GM18505 (cell line): ENCODE measurements at regions not wholly inside any gene's neighbourhood (a gene's known extent, or its start where the extent isn't known, plus 50 kb on each side); places are given as distances from the start of the nearest gene placed in this dataset.

Source experiments
- ATAC-seq: cut with Tn5 transposase; IDR thresholded peaks from one replicate; pipeline ENCODE4 v1.9.1; 2021; ENCODE audit not compliant: unreplicated experiment
- POLR2A ChIP-seq: IDR thresholded peaks from 4 replicates; pipeline ENCODE4 v1.6.1; 2011; ENCODE audit warnings: borderline replicate concordance; ENCODE audit not compliant: insufficient read depth, insufficient read length; ENCODE audit errors: extremely low read depth

GRCh38 chr7:42432644-42433043 is 195.6 kb upstream of the GLI3 start:
- TF ChIP-seq POLR2A = no peak
- ATAC-seq = no peak

DNA sequence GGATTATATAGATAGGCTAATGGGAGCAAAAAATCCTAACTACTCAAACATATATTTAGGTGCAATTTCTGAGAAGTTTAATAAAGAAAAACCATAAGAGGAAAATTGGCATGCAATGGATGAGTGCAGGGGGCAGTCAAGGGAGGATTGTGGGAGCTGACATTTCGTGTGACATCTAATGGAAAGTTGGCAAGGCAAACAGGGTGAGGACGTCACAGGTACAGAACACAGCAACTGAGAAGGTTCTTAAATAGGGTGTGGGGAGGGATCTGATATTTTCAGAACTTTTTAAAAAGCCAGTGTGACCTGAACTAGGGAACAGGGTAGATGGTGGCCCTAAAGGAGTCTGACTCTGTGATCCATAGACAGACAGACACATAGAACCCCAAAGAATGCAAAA is 194.9 kb upstream of the GLI3 start:
- TF ChIP-seq POLR2A = no peak
- ATAC-seq = no peak

DNA sequence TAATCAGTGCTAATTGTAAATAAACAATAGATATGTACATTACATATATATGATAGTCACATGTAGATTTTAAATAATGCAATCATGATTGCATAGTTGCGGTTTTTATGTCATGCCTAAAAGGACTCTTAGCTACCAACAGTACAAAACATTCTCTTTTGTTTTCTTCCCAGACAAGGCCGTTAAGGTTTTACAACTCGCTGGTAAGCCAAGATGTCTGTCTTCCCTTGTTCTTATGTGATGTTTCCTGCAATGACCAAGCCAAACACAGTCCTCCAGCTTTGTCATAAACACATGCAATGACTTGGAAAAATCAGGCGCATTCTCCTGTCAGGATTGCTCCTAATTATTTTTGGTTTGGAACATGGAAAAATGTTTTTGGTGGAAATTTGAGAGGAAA is 192.3 kb upstream of the GLI3 start:
- no peak for TF ChIP-seq POLR2A
- no peak for ATAC-seq

GRCh38 chr7:42426163-42426562 is 189.2 kb upstream of the GLI3 start:
- no peak for TF ChIP-seq POLR2A
- no peak for ATAC-seq

GRCh38 chr7:42414941-42415505 is 178.0 kb upstream of the GLI3 start:
- ATAC-seq = no peak
- no peak for TF ChIP-seq POLR2A

GRCh38 chr7:42414028-42414427 is 177.0 kb upstream of the GLI3 start:
- no peak for TF ChIP-seq POLR2A
- ATAC-seq = no peak

- no peak for TF ChIP-seq POLR2A
- ATAC-seq = no peak
Observed at GRCh38 chr7:42409296-42409695, 172.3 kb upstream of the GLI3 start.

DNA sequence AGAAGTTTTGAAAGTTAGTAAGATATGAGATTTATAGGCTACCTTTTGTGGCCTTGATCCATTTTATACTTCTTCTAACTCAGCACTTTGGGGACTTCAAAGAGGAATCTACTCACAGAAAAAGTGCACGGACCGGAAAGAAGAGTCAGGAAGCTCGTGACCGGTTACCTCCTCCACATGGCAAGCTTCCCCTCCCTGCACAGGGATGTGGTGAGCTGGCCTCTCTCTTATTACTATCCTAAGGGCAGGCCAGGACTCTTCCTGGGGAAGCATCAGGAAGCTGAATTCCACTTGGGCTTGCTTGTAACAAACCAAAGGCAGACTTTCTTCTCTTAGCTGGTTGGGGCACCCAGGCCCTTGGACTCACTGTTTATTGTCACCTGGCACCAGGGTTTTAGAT is 170.8 kb upstream of the GLI3 start:
- TF ChIP-seq POLR2A = no peak
- no peak for ATAC-seq

GRCh38 chr7:42407021-42407710 is 170.2 kb upstream of the GLI3 start:
- no peak for TF ChIP-seq POLR2A
- no peak for ATAC-seq

DNA sequence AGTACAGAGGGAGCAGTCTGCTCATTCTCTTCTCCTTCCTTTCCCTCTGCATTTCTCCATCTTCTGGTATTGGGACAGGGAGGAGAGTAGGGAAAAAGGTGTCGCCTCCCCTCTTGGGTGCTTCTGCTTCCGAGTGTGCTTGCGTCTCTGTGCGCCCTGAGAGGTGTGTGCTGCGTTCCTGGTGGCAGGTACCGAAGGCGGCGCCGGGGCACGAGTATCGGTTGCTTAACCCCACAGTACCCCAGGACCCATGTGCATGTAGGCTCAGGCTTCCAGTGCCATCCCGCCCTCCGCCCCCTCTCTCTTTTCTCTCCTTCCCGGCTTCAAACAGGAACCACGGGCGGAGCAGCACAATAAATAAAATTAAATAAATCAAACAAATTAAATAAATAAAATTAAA is 169.3 kb upstream of the GLI3 start:
- no peak for TF ChIP-seq POLR2A

DNA sequence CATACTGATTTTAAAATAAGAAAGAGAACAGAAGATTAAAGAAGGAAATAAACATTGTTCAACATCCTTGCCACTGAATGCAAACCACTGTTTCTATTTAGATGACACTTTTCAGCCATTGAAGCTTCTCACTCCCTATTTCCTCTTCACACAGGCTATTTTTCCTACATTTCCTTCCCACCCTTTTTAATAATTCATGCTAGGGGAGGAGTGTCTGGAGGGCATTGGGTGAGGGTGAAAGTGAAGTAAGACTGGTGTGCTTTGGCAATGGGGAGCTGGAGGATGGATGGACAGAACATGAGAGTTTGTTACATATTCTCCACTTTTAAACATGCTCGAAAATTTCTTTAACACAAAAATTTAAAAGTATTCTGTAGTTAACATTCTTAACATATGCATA is 168.8 kb upstream of the GLI3 start:
- ATAC-seq = no peak
- no peak for TF ChIP-seq POLR2A

More for the DNA sequence above, 169.3 kb upstream of the GLI3 start:
- no peak for ATAC-seq

DNA sequence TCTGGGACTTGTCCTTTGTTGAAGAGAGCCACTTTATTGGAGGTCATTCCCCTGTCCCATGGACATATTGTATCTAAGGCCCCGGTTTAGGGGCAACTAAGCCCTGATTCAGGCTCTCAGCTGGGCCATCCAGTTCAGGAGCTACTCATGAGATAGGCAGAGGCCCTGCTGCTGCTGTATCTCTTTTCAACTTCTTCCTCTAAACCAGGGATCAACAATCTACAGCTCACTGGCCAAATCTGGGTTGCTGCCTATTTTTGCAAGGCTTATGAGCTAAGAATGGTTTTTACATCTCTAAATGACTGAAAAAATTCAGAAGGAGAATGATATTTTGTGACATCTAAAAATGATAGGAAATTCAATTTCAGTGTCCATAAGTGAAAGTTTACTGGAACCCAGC is 166.8 kb upstream of the GLI3 start:
- no peak for TF ChIP-seq POLR2A
- no peak for ATAC-seq

- no peak for TF ChIP-seq POLR2A
Observed at GRCh38 chr7:42400961-42401360, 164.0 kb upstream of the GLI3 start.

DNA sequence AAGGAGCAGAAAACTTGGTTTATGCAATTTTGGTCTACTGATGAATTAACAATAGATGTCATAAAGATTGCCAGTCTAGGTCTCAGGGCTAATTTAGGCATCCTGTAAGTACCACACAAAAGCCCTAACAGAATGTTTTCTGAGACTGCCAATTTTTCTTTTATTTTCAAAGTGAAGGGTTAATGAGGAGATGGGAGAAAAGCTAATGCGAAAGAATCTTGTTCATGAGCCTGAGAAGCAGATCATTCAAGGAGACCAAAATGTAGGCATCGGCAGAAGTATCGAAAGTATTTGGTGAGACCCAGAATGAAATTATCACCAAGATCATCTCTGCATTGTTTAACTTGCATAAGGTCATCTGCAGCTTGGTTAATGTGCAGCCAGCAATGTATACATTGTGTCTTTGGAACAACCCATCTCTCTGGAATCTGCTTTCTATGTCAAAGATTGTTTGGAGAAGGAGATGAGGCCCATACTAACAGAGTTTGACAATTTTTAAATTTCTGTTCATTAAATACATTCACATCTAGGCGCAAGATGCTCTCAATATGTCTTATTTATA is 163.3 kb upstream of the GLI3 start:
- no peak for ATAC-seq
- TF ChIP-seq POLR2A = no peak

More at GRCh38 chr7:42400961-42401360, 164.0 kb upstream of the GLI3 start:
- ATAC-seq = no peak

DNA sequence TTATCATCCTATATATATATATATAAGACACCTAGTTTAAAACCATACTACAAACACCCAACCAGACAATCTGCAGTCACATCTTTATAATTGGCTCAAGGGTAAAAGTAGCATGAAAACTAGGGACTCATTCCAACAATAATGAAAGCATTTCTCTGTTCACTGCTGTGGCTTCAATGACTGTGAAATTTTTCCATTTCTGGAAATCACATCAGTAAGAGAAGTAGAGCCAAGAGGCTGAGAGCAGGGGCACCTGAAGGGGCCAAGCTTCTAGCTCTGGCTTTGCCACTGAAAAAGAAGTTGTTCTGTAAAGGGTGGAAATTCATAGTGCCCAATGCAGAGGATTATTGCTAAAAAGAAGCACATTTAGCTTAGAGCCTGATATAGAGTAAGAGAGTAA is 158.6 kb upstream of the GLI3 start:
- TF ChIP-seq POLR2A = no peak

DNA sequence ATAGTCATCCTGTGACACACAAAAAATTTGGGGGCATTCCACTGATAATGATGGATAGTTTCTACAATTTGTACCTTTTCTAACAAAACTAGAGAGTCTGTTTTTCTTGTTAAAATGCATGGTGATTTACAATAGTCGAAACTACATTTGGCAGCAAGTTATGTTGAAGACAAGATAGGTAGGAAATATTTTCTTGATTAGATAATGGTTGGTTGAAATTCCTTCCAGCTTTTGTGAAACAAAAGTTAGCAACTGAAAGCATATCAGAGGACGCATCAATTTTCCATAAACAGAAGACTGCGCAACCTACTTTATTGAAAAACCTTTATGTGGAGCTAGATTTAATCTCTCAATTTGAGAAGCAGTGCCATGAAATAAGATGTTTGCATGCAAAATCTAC is 155.8 kb upstream of the GLI3 start:
- TF ChIP-seq POLR2A = no peak
- no peak for ATAC-seq

More for the DNA sequence above, 158.6 kb upstream of the GLI3 start:
- ATAC-seq = no peak
